Heart right ventricle (tissue), 16 donors: ENCODE measurements at regions not wholly inside any gene's neighbourhood (a gene's known extent, or its start where the extent isn't known, plus 50 kb on each side); places are given as distances from the start of the nearest gene placed in this dataset.
A peak's percentile ranks its signal among the peaks of the same experiment; 100 is the strongest.

Source experiments
- ATAC-seq, 8 donors: fragments of 200-7000 bp; cut with Tn5 transposase; one replicate each; pipeline ENCODE4 v1.9.1; 2020; ENCODE audit warnings: mild to moderate bottlenecking in 8 of 8, moderate library complexity in 8 of 8, moderate number of reproducible peaks in 1 of 8
- DNase-seq, 2 donors: peaks; one replicate each; pipeline ENCODE4 v3.0.0-alpha.2; 2020
- H3K27ac ChIP-seq, 10 donors: fragments of 200-600 bp; sonication (generic) in 2 of 10; one replicate each; pipeline versions ENCODE4 v1.5.0 to v1.8.0; 2020 to 2022; ENCODE audit warnings: mild to moderate bottlenecking in 3 of 10
- H3K27me3 ChIP-seq, 7 donors: fragments of 200-600 bp; one replicate each; pipeline ENCODE4 v1.8.0; 2021 to 2022; ENCODE audit warnings: mild to moderate bottlenecking in 2 of 7
- H3K36me3 ChIP-seq, 9 donors: fragments of 200-600 bp; sonication (generic) in 1 of 9; one replicate each; pipeline versions ENCODE4 v1.5.0 to v1.8.0; 2020 to 2022; ENCODE audit warnings: mild to moderate bottlenecking in 2 of 9
- H3K4me1 ChIP-seq, 9 donors: fragments of 200-600 bp; sonication (generic) in 1 of 9; one replicate each; pipeline versions ENCODE4 v1.5.0 to v1.8.0; 2020 to 2022; ENCODE audit warnings: mild to moderate bottlenecking in 4 of 9
- H3K4me3 ChIP-seq, 10 donors: fragments of 200-600 bp; sonication (generic) in 2 of 10; one replicate each; pipeline versions ENCODE4 v1.5.0 to v1.8.0; 2020 to 2022; ENCODE audit warnings: mild to moderate bottlenecking in 7 of 10, moderate library complexity in 2 of 10
- H3K9me3 ChIP-seq, 11 donors: fragments of 200-600 bp in 10 of 11; sonication (generic) in 2 of 11; one replicate each; pipeline versions ENCODE4 v1.5.0 to v1.8.0; 2013 to 2022; ENCODE audit warnings: mild to moderate bottlenecking in 2 of 11, control low read depth in 1 of 11, moderate library complexity in 1 of 11
- WGBS, 2 donors: extraction: QIAGEN DNeasy Blood & Tissue Kit; methylation state at CpG; one replicate each; pipeline ENCODE4 v1.1.7; 2013; ENCODE audit warnings: inconsistent platforms in 1 of 2; 5-methylcytosine and 5-hydroxymethylcytosine counted together
- intact Hi-C, 10 donors: fragments of 100-400 bp; cut with DNase I; formaldehyde crosslinking; loops; one replicate each; pipeline versions ENCODE4 v1.11.1 to v1.14.2; 2022
- TF ChIP-seq, protein P1 (sequence below), 9 donors: fragments of 200-600 bp; sonication (generic) in 2 of 9; IDR thresholded peaks; one replicate each; pipeline versions ENCODE4 v1.5.0 to v1.8.0; 2021 to 2022; ENCODE audit warnings: antibody characterized with exemption in 9 of 9, mild to moderate bottlenecking in 5 of 9, moderate library complexity in 1 of 9
- donor health status: Arrhythmogenic right ventricular cardiomyopathy.
- donor health status: ischemic (EF 13 %, LVEDD 7.1; RV severe dilation, severe dysfunction).
- donor health status: healthy with polysubstance abuse.
- donor health status: DM: no; HTN: yes; CAD: no.
- donor health status: DM: no; HTN: no; CAD: no.
- donor health status: ischemic (EF 25% LVEDD 6.9; RV normal size, moderate dysfunction).
- donor health status: ischemic (EF 25% LVEDD 5.7; RV mildly dilated, moderate dysfunction).
- donor health status: healthy.
- donor health status: DM: yes; HTN: yes; CAD: no.
- donor health status: Ischemic cardiomyopathy.
- donor health status: ischemic (EF 35%, LVEDD 5.7; RV mildly dilated, moderate dysfunction).
- donor health status: nonischemic (EF 11% LVEDD 7.7; RV severe dilation, severe dysfunction).
- donor health status: DM: yes; HTN: yes; CAD: no.
- donor health status: PGD.
- donor health status: ischemic (EF 29% LVEDD 5.4; RV normal size, mild dysfunction).
- donor health status: nonischemic (EF 23%, LVEDD 6.1; RV moderate dilation, normal function).

DNA sequence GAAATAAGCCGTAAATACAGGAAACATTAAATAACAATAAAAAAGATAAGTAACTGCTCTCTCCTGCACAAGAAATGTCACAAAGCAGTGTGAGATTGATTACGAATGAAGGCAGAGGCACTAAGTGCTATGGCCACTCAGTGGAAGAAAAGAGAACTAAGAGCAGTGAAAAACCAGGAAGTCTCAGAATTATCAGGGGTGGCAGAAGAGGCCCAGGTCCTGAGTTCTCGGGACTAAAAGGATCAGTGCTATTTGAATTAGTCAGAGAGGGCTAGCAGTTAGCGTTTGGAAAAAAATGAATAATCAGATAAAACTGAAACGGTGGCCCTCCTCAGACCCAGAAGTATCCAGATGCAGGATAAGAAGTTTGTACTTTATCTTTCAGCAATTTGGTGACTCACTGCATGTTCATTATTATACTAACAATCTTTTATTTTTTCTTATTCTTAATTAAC lies 367.1 kb downstream of the ZEB2 start:
- peak overlapping the region in 1 of 10 donors; percentile 12 for H3K27ac ChIP-seq

DNA sequence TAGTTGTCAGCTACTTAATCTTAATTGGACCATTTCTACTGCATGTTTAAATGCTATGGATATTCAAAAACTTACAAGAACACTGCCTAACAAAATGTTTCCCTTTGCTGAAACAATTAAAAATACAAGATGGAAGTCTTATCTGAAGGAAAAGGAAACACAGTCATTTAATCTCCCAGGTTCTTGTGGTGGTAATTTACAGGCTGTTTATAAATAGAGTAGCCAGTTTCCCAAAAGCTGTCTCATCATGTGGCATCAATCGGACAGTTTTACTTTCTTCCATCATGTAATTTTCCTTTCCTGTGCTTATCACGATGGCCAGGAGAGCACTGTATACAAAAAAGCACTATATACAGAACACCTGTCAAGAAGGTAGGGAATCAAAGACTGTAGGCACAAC lies 368.1 kb downstream of the ZEB2 start:
- no peak overlapping the region for H3K27ac ChIP-seq
- TF ChIP-seq, protein P1, sequence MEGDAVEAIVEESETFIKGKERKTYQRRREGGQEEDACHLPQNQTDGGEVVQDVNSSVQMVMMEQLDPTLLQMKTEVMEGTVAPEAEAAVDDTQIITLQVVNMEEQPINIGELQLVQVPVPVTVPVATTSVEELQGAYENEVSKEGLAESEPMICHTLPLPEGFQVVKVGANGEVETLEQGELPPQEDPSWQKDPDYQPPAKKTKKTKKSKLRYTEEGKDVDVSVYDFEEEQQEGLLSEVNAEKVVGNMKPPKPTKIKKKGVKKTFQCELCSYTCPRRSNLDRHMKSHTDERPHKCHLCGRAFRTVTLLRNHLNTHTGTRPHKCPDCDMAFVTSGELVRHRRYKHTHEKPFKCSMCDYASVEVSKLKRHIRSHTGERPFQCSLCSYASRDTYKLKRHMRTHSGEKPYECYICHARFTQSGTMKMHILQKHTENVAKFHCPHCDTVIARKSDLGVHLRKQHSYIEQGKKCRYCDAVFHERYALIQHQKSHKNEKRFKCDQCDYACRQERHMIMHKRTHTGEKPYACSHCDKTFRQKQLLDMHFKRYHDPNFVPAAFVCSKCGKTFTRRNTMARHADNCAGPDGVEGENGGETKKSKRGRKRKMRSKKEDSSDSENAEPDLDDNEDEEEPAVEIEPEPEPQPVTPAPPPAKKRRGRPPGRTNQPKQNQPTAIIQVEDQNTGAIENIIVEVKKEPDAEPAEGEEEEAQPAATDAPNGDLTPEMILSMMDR (IDR thresholded peaks at IDR 0.05), result no peak
- intact Hi-C loops, result no loop called here
- H3K36me3 ChIP-seq, result no peaks in the 10 kb centered on the region
- peaks cover 0 to 16% (median 0%) of the 10 kb centered on the region in 9 donors for H3K4me1 ChIP-seq
- no peak overlapping the region for H3K4me3 ChIP-seq
- no peak for ATAC-seq
- WGBS, 2 donors, result 74 to 76% methylated on average over 2 of the region's 2 CpGs
- DNase-seq, result no peak
- H3K27me3 ChIP-seq, result no peaks in the 10 kb centered on the region
- H3K9me3 ChIP-seq, result no peaks in the 10 kb centered on the region

More for the DNA sequence above, 367.1 kb downstream of the ZEB2 start:
- H3K9me3 ChIP-seq, result no peaks in the 10 kb centered on the region
- H3K27me3 ChIP-seq, result no peaks in the 10 kb centered on the region
- WGBS, 2 donors, result 59 to 70% methylated on average over 5 of the region's 5 CpGs
- intact Hi-C loops, result no loop called here
- TF ChIP-seq, protein P1 (IDR thresholded peaks at IDR 0.05), result peak in 3 of 9 donors; percentile 10 to 13 (median 12)
- H3K4me3 ChIP-seq, result no peak overlapping the region
- peaks cover 0 to 16% (median 0%) of the 10 kb centered on the region in 9 donors for H3K4me1 ChIP-seq
- DNase-seq (no peak), ATAC-seq (peak in 5 of 8 donors; percentile 52 to 68 (median 62))
- H3K36me3 ChIP-seq, result no peaks in the 10 kb centered on the region

DNA sequence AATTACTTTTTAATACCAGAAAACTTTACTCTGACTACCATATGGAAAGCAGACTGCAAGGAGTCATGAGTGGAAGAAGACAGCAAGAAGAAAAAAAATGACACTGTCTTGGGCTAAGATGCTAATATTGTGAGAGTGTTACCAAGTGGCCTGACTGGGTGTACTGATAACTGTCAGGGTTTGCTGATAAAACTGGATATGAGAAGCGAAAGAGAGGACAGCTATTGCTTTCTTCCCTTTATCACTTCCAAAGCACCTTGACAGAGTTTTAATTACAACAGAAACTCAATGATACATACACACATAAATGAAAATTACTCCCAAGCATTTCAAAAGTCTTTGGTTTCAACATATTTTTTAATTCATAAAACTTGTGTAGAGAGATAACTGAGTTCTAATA lies 368.5 kb downstream of the ZEB2 start:
- intact Hi-C loops, result no loop called here
- H3K4me1 ChIP-seq, result peaks cover 0 to 13% (median 0%) of the 10 kb centered on the region in 9 donors
- H3K27me3 ChIP-seq, result no peaks in the 10 kb centered on the region
- H3K4me3 ChIP-seq, result no peak overlapping the region
- no peaks in the 10 kb centered on the region for H3K36me3 ChIP-seq
- TF ChIP-seq, protein P1 (IDR thresholded peaks at IDR 0.05), result no peak
- WGBS, 2 donors, result 86 to 88% methylated on average over 1 of the region's 1 CpG
- H3K9me3 ChIP-seq, result no peaks in the 10 kb centered on the region
- no peak overlapping the region for H3K27ac ChIP-seq
- no peak for DNase-seq
- ATAC-seq, result no peak

DNA sequence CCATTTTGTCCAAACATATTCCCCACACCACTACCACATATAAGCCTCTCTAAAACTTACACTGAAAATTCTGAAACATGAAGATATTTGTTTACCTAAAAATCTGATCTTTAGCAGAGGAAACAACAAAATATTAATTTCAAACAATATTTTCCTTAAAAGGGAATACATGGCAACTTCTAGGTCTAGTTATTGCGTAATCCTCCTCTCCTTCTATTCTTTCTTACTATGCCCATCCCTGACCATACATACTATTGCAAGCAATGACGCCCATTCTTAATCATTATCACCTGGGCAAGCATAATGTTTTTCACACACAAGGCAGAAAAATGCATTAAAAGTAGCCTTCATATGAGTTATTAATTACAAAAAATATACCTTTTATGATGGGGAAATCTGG lies 372.6 kb downstream of the ZEB2 start:
- no peak for DNase-seq
- Histone ChIP-seq H3K27ac (no peak overlapping the region), H3K36me3 (no peaks in the 10 kb centered on the region), H3K4me3 (no peak overlapping the region), H3K27me3 (no peaks in the 10 kb centered on the region), H3K4me1 (peaks cover 0 to 21% (median 0%) of the 10 kb centered on the region in 9 donors), H3K9me3 (no peaks in the 10 kb centered on the region)
- intact Hi-C loops, result no loop called here
- ATAC-seq, result no peak
- TF ChIP-seq, protein P1 (IDR thresholded peaks at IDR 0.05), result no peak
- 79 to 99% methylated on average over 2 of the region's 2 CpGs for WGBS, 2 donors
